ENCODE measurements at regions not wholly inside any gene's neighbourhood (a gene's known extent, or its start where the extent isn't known, plus 50 kb on each side); places are given as distances from the start of the nearest gene placed in this dataset.

DNA sequence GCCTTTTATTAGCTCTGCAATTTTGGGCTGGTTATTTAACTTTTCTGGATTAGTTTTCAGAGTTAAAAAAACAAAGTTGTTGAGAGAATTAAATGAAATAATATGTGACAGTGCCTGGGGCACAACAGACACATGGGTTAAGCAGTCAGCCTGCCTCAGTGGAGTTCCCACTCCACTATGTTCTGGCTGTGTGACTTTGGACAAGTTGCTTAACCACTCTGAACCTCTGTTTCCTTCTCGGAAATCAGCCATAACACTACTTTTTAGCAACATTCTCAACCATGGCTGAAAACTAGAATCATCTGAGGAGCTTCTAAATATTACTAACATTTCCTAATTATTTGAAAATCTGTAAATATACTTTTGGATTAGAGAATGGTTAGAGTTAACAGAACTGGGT, 56.5 kb upstream of the SLC6A11 start:
- no peak overlapping the region for H3K4me2 ChIP-seq (ENCODE audit: insufficient read depth, low read length)
- ChIA-PET POLR2A (no interaction called here), CTCF (interaction anchor here (0.9 to 6.8 kb wide), 8 partner anchors 10 to 301 kb away, joined by 4 to 75 read pairs (median 18); no protein-coding TSS in a partner anchor)
- intact Hi-C loops (cut with micrococcal nuclease): loop anchor here (10.0 kb wide), 1 partner anchor 455 kb away; no protein-coding TSS in a partner anchor
- no peaks in the 10 kb centered on the region for H4K20me1 ChIP-seq (replicated peaks; ENCODE audit: control insufficient read depth, extremely low read depth, insufficient read depth, low read length)
- H3K9ac ChIP-seq (replicated peaks; ENCODE audit: extremely low read depth, insufficient read depth, low read length): no peak overlapping the region
- FAIRE-seq (no peak), DNase-seq (ENCODE audit: low read depth, low spot score) (no peak)
- no peaks in the 10 kb centered on the region for H3K9me3 ChIP-seq (replicated peaks; ENCODE audit: control insufficient read depth, insufficient read depth, low read length)
- H3K36me3 ChIP-seq (ENCODE audit: control insufficient read depth in 2 of 2, extremely low read depth in 1 of 2, insufficient read depth in 2 of 2, low read length in 2 of 2): no peaks in the 10 kb centered on the region
- H2AFZ ChIP-seq (ENCODE audit: low read depth, low read length): no peak overlapping the region
- BruUV-seq (replicated peaks): no TSS peak
- H3K4me1 ChIP-seq (ENCODE audit: control insufficient read depth, extremely low read depth, insufficient read depth, low read length): no peaks in the 10 kb centered on the region
- H3K27me3 ChIP-seq (ENCODE audit: control insufficient read depth in 2 of 2, insufficient read depth in 2 of 2, low read length in 2 of 2): no peaks in the 10 kb centered on the region
- TF ChIP-seq FOS (IDR thresholded peaks at IDR 0.05; ENCODE audit: borderline replicate concordance, insufficient read depth, low read length) (no peak), POLR2A (IDR thresholded peaks at IDR 0.05; ENCODE audit: low read depth, low read length) (no peak), JUN (IDR thresholded peaks at IDR 0.05; ENCODE audit: borderline replicate concordance, insufficient read depth, insufficient read length, low read depth) (no peak), POLR2AphosphoS5 (IDR thresholded peaks at IDR 0.05; ENCODE audit: insufficient read depth, low read depth, low read length) (no peak), EZH2 (IDR thresholded peaks at IDR 0.05; ENCODE audit: borderline replicate concordance, low read depth, low read length, severe bottlenecking) (no peak), GATA2 (IDR thresholded peaks at IDR 0.05; ENCODE audit: insufficient read depth, insufficient read length, low read depth, low read length) (no peak), MYC (IDR thresholded peaks at IDR 0.05; ENCODE audit: low read depth, low read length) (no peak)
- TF ChIP-seq, protein P1, sequence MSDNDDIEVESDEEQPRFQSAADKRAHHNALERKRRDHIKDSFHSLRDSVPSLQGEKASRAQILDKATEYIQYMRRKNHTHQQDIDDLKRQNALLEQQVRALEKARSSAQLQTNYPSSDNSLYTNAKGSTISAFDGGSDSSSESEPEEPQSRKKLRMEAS (IDR thresholded peaks at IDR 0.05; ENCODE audit: insufficient read depth, insufficient read length): no peak
- TF ChIP-seq, protein P2, sequence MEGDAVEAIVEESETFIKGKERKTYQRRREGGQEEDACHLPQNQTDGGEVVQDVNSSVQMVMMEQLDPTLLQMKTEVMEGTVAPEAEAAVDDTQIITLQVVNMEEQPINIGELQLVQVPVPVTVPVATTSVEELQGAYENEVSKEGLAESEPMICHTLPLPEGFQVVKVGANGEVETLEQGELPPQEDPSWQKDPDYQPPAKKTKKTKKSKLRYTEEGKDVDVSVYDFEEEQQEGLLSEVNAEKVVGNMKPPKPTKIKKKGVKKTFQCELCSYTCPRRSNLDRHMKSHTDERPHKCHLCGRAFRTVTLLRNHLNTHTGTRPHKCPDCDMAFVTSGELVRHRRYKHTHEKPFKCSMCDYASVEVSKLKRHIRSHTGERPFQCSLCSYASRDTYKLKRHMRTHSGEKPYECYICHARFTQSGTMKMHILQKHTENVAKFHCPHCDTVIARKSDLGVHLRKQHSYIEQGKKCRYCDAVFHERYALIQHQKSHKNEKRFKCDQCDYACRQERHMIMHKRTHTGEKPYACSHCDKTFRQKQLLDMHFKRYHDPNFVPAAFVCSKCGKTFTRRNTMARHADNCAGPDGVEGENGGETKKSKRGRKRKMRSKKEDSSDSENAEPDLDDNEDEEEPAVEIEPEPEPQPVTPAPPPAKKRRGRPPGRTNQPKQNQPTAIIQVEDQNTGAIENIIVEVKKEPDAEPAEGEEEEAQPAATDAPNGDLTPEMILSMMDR (IDR thresholded peaks at IDR 0.05; ENCODE audit: extremely low read depth in 1 of 2, insufficient read depth in 1 of 2, low read depth in 1 of 2, low read length in 2 of 2): no peak
- no peak overlapping the region for H3K27ac ChIP-seq (ENCODE audit: insufficient read depth, low read depth, low read length)
- dilution Hi-C loops (cut with MboI; ENCODE audit: extremely low pct_ligation_motif_present, low sequenced_read_pairs): no loop called here
- no peaks in the 10 kb centered on the region for H3K9me1 ChIP-seq (replicated peaks; ENCODE audit: control insufficient read depth, extremely low read depth, insufficient read depth, low read length)
- no peaks in the 10 kb centered on the region for H3K79me2 ChIP-seq (ENCODE audit: control insufficient read depth, insufficient read depth, low read length)
- no peak overlapping the region for H3K4me3 ChIP-seq (replicated peaks in 1 of 3; ENCODE audit: insufficient read depth in 1 of 3, low read depth in 1 of 3, low read length in 3 of 3)
